Natural killer cell (primary cell): ENCODE measurements at regions not wholly inside any gene's neighbourhood (a gene's known extent, or its start where the extent isn't known, plus 50 kb on each side); places are given as distances from the start of the nearest gene placed in this dataset.

Source experiments
- ATAC-seq, 3 donors: fragments of 150-1000 bp in 2 of 3; fragments of 200-7000 bp in 1 of 3; cut with Tn5 transposase; 1 replicate in 1 of 3; 2 replicates in 2 of 3; pipeline ENCODE4 v1.10.0; 2021; ENCODE audit warnings: mild to moderate bottlenecking in 2 of 3, moderate library complexity in 2 of 3
- DNase-seq, 2 donors: peaks; one replicate each; pipeline versions ENCODE4 v3.0.0 to v3.0.0-alpha.2; 2013 to 2021; ENCODE audit warnings: mixed read lengths in 1 of 2
- H3K27ac ChIP-seq: one replicate; pipeline ENCODE4 v1.5.1; 2013; ENCODE audit warnings: mild to moderate bottlenecking, low read length
- H3K27me3 ChIP-seq: one replicate; pipeline ENCODE4 v1.6.1; 2013; ENCODE audit warnings: low read length; ENCODE audit not compliant: control insufficient read depth, insufficient read depth
- H3K36me3 ChIP-seq: one replicate; pipeline ENCODE4 v1.6.1; 2013; ENCODE audit warnings: low read length; ENCODE audit not compliant: control insufficient read depth, insufficient read depth
- H3K4me1 ChIP-seq: one replicate; pipeline ENCODE4 v1.6.1; 2013; ENCODE audit warnings: low read length; ENCODE audit not compliant: control insufficient read depth, insufficient read depth
- H3K4me3 ChIP-seq: one replicate; pipeline ENCODE4 v1.5.1; 2013; ENCODE audit warnings: low read length
- H3K9me3 ChIP-seq: one replicate; pipeline ENCODE4 v1.6.1; 2013; ENCODE audit warnings: low read length; ENCODE audit not compliant: control insufficient read depth, insufficient read depth
- H3K27ac Mint-ChIP-seq, 2 donors: one replicate each; pipeline ENCODE4 v1.8.0; 2022; ENCODE audit warnings: mild to moderate bottlenecking in 2 of 2, mixed read lengths in 2 of 2, moderate library complexity in 1 of 2
- H3K27me3 Mint-ChIP-seq, 2 donors: one replicate each; pipeline ENCODE4 v1.8.0; 2022; ENCODE audit warnings: low read depth in 2 of 2, mixed read lengths in 2 of 2
- H3K36me3 Mint-ChIP-seq: one replicate; pipeline ENCODE4 v1.8.0; 2022; ENCODE audit warnings: mixed read lengths
- H3K4me1 Mint-ChIP-seq, 2 donors: one replicate each; pipeline ENCODE4 v1.8.0; 2022; ENCODE audit warnings: mixed read lengths in 2 of 2
- H3K4me3 Mint-ChIP-seq: one replicate; pipeline ENCODE4 v1.8.0; 2022; ENCODE audit warnings: mild to moderate bottlenecking, moderate library complexity, mixed read lengths
- H3K9me3 Mint-ChIP-seq, 2 donors: one replicate each; pipeline ENCODE4 v1.8.0; 2022; ENCODE audit warnings: mixed read lengths in 2 of 2
- CTCF ChIP-seq: fragments of 200-600 bp; IDR thresholded peaks from one replicate; pipeline ENCODE4 v1.8.0; 2022; ENCODE audit warnings: antibody characterized with exemption
- WGBS: methylation state at CpG from one replicate; pipeline ENCODE4 v1.1.7; 2013; ENCODE audit warnings: missing lambda C conversion rate; ENCODE audit not compliant: insufficient coverage; 5-methylcytosine and 5-hydroxymethylcytosine counted together
- intact Hi-C: fragments of 100-400 bp; cut with micrococcal nuclease; formaldehyde crosslinking; loops from one replicate; pipeline ENCODE4 v1.14.2; 2022

- H3K9me3 Mint-ChIP-seq: no peaks in the 10 kb centered on the region
- Histone ChIP-seq H3K27me3 (peaks cover 5% of the 10 kb centered on the region), H3K4me3 (no peak overlapping the region), H3K36me3 (no peaks in the 10 kb centered on the region), H3K4me1 (peaks cover 2% of the 10 kb centered on the region), H3K27ac (no peak overlapping the region), H3K9me3 (no peaks in the 10 kb centered on the region)
- WGBS: 75% methylated on average over 10 of the region's 10 CpGs
- H3K4me3 Mint-ChIP-seq: no peak overlapping the region
- peaks cover 0 to 7% of the 10 kb centered on the region in 2 donors for H3K4me1 Mint-ChIP-seq
- ATAC-seq: no peak
- peaks cover 7 to 18% of the 10 kb centered on the region in 2 donors for H3K27me3 Mint-ChIP-seq
- no peak for DNase-seq
- no peak for TF ChIP-seq CTCF
- no peak overlapping the region for H3K27ac Mint-ChIP-seq
- intact Hi-C loops: no loop called here
- H3K36me3 Mint-ChIP-seq: no peaks in the 10 kb centered on the region
Observed at GRCh38 chr4:1516261-1516660, 110.0 kb upstream of the NKX1-1 start.

- no peak overlapping the region for H3K27ac Mint-ChIP-seq
- peaks cover 7 to 16% of the 10 kb centered on the region in 2 donors for H3K27me3 Mint-ChIP-seq
- no peaks in the 10 kb centered on the region for H3K9me3 ChIP-seq
- DNase-seq: no peak
- H3K27ac ChIP-seq: no peak overlapping the region
- no peak for ATAC-seq
- no peaks in the 10 kb centered on the region for H3K36me3 ChIP-seq
- no peaks in the 10 kb centered on the region for H3K4me1 ChIP-seq
- H3K9me3 Mint-ChIP-seq: no peaks in the 10 kb centered on the region
- no peak overlapping the region for H3K4me3 Mint-ChIP-seq
- TF ChIP-seq CTCF: no peak
- no peaks in the 10 kb centered on the region for H3K36me3 Mint-ChIP-seq
- whole genome bisulfite sequencing: 94% methylated on average over 2 of the region's 5 CpGs
- intact Hi-C loops: no loop called here
- H3K27me3 ChIP-seq: peaks cover 3% of the 10 kb centered on the region
- peaks cover 0 to 5% of the 10 kb centered on the region in 2 donors for H3K4me1 Mint-ChIP-seq
- no peak overlapping the region for H3K4me3 ChIP-seq
Observed at GRCh38 chr4:1515763-1516162, 109.5 kb upstream of the NKX1-1 start.

- no peak for ATAC-seq
- H3K4me3 Mint-ChIP-seq: no peak overlapping the region
- Histone ChIP-seq H3K36me3 (no peaks in the 10 kb centered on the region), H3K4me1 (no peaks in the 10 kb centered on the region), H3K4me3 (no peak overlapping the region), H3K27ac (no peak overlapping the region), H3K27me3 (peaks cover 3% of the 10 kb centered on the region), H3K9me3 (no peaks in the 10 kb centered on the region)
- intact Hi-C loops: no loop called here
- H3K4me1 Mint-ChIP-seq: peaks cover 0 to 5% of the 10 kb centered on the region in 2 donors
- no peak for DNase-seq
- H3K9me3 Mint-ChIP-seq: no peaks in the 10 kb centered on the region
- TF ChIP-seq CTCF: no peak
- no peaks in the 10 kb centered on the region for H3K36me3 Mint-ChIP-seq
- H3K27ac Mint-ChIP-seq: no peak overlapping the region
- peaks cover 7 to 18% of the 10 kb centered on the region in 2 donors for H3K27me3 Mint-ChIP-seq
Observed at GRCh38 chr4:1515156-1515555, 108.9 kb upstream of the NKX1-1 start.

- TF ChIP-seq CTCF: no peak
- no peaks in the 10 kb centered on the region for H3K9me3 ChIP-seq
- H3K27me3 ChIP-seq: peaks cover 3% of the 10 kb centered on the region
- 66% methylated on average over 3 of the region's 3 CpGs for WGBS
- H3K27me3 Mint-ChIP-seq: peaks cover 3 to 17% of the 10 kb centered on the region in 2 donors
- H3K36me3 Mint-ChIP-seq: no peaks in the 10 kb centered on the region
- ATAC-seq (no peak), DNase-seq (no peak)
- intact Hi-C loops: loop anchor here (5.0 kb wide), 1 partner anchor 382 kb away; no protein-coding TSS in a partner anchor
- H3K27ac Mint-ChIP-seq: no peak overlapping the region
- H3K4me3 Mint-ChIP-seq: no peak overlapping the region
- H3K27ac ChIP-seq: no peak overlapping the region
- peaks cover 0 to 2% of the 10 kb centered on the region in 2 donors for H3K4me1 Mint-ChIP-seq
- H3K4me3 ChIP-seq: no peak overlapping the region
- H3K4me1 ChIP-seq: no peaks in the 10 kb centered on the region
- H3K36me3 ChIP-seq: no peaks in the 10 kb centered on the region
- no peaks in the 10 kb centered on the region for H3K9me3 Mint-ChIP-seq
Observed at GRCh38 chr4:1514612-1515011, 108.4 kb upstream of the NKX1-1 start.
